ENCODE measurements at regions not wholly inside any gene's neighbourhood (a gene's known extent, or its start where the extent isn't known, plus 50 kb on each side); places are given as distances from the start of the nearest gene placed in this dataset.
"Not testable (repeated sequence)": the region's sequence is repeated elsewhere in the genome, so short reads cannot be mapped to it uniquely, and the experiment has no call there.

GRCh38 chr18:30623401-30624065 lies 419.0 kb downstream of the DSC3 start:
- no peak for DNase-seq (ENCODE audit: low spot score)

GRCh38 chr18:30622635-30623034 lies 419.9 kb downstream of the DSC3 start:
- no peak for DNase-seq (ENCODE audit: low spot score)

GRCh38 chr18:30622104-30622503 lies 420.4 kb downstream of the DSC3 start:
- DNase-seq (ENCODE audit: low spot score): no peak

GRCh38 chr18:30618567-30618966 lies 424.0 kb downstream of the DSC3 start:
- no peak for DNase-seq (ENCODE audit: low spot score)

- no peak for DNase-seq (ENCODE audit: low spot score)
These were observed 426.1 kb downstream of the DSC3 start for GRCh38 chr18:30616414-30616813.

GRCh38 chr18:30613467-30613801 lies 429.1 kb downstream of the DSC3 start:
- no peak for DNase-seq (ENCODE audit: low spot score)

- no peak for DNase-seq (ENCODE audit: low spot score)
These were observed 441.0 kb downstream of the DSC3 start for GRCh38 chr18:30601541-30601940.

GRCh38 chr18:30597202-30597601 lies 445.3 kb downstream of the DSC3 start:
- no peak for DNase-seq (ENCODE audit: low spot score)

- no peak for DNase-seq (ENCODE audit: low spot score)
These were observed 445.9 kb downstream of the DSC3 start for GRCh38 chr18:30596635-30597034.

- DNase-seq (ENCODE audit: low spot score): no peak
These were observed 446.6 kb downstream of the DSC3 start for GRCh38 chr18:30595942-30596341.

GRCh38 chr18:30594911-30595310 lies 447.6 kb downstream of the DSC3 start:
- not testable (repeated sequence) for DNase-seq (ENCODE audit: low spot score)

GRCh38 chr18:30591462-30591861 lies 451.1 kb downstream of the DSC3 start:
- no peak for DNase-seq (ENCODE audit: low spot score)

GRCh38 chr18:30588673-30589164 lies 453.8 kb downstream of the DSC3 start:
- no peak for DNase-seq (ENCODE audit: low spot score)

GRCh38 chr18:30583768-30584167 lies 458.8 kb downstream of the DSC3 start:
- DNase-seq (ENCODE audit: low spot score): no peak

- no peak for DNase-seq (ENCODE audit: low spot score)
These were observed 460.5 kb downstream of the DSC3 start for GRCh38 chr18:30582078-30582477.

- DNase-seq (ENCODE audit: low spot score): no peak
These were observed 463.8 kb downstream of the DSC3 start for GRCh38 chr18:30578707-30579106.

- DNase-seq (ENCODE audit: low spot score): no peak
These were observed 470.3 kb downstream of the DSC3 start for GRCh38 chr18:30572214-30572613.

- DNase-seq (ENCODE audit: low spot score): no peak
These were observed 474.2 kb downstream of the DSC3 start for GRCh38 chr18:30568333-30568732.

- no peak for DNase-seq (ENCODE audit: low spot score)
These were observed 475.7 kb downstream of the DSC3 start for GRCh38 chr18:30566877-30567276.

GRCh38 chr18:30562231-30562630 lies 480.3 kb downstream of the DSC3 start:
- no peak for DNase-seq (ENCODE audit: low spot score)

GRCh38 chr18:30556112-30556511 lies 486.4 kb downstream of the DSC3 start:
- no peak for DNase-seq (ENCODE audit: low spot score)

- no peak for DNase-seq (ENCODE audit: low spot score)
These were observed 497.1 kb downstream of the DSC3 start for GRCh38 chr18:30545393-30545792.

- no peak for DNase-seq (ENCODE audit: low spot score)
These were observed 498.4 kb downstream of the DSC3 start for GRCh38 chr18:30544141-30544540.

- no peak for DNase-seq (ENCODE audit: low spot score)
These were observed 508.8 kb downstream of the DSC3 start for GRCh38 chr18:30533716-30534115.

All from AG20443 (cell line).